ELR (cell line): ENCODE measurements at regions not wholly inside any gene's neighbourhood (a gene's known extent, or its start where the extent isn't known, plus 50 kb on each side); places are given as distances from the start of the nearest gene placed in this dataset.
"Not testable (repeated sequence)": the region's sequence is repeated elsewhere in the genome, so short reads cannot be mapped to it uniquely, and the experiment has no call there.

Experiments used
- DNase-seq: peaks from one replicate; pipeline ENCODE4 v3.0.0-alpha.2; 2015; ENCODE audit warnings: low read depth

DNA sequence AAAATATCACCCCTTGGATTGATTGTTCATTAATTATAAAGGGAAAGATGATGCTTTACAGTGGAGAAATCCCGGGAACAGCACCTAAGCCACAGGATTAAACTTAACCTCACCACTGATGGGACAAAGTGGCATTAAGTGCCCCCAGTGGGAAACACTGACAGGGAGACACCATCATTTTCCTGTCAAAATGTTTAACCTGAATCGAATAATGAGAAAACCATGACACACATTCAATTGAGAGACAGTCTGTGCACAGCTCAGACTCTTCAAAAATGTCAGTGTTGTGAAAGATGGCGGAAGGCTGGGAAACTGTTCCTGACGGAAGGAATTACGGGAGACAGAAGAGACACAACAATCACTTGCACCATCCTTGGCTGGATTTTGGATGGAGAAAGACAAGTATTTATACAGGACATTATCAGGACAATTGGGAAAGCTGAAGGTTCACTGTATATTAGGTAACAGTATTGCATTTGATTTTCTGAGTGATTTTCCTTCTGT lies 111.8 kb upstream of the ASB18 start:
- no peak for DNase-seq

DNA sequence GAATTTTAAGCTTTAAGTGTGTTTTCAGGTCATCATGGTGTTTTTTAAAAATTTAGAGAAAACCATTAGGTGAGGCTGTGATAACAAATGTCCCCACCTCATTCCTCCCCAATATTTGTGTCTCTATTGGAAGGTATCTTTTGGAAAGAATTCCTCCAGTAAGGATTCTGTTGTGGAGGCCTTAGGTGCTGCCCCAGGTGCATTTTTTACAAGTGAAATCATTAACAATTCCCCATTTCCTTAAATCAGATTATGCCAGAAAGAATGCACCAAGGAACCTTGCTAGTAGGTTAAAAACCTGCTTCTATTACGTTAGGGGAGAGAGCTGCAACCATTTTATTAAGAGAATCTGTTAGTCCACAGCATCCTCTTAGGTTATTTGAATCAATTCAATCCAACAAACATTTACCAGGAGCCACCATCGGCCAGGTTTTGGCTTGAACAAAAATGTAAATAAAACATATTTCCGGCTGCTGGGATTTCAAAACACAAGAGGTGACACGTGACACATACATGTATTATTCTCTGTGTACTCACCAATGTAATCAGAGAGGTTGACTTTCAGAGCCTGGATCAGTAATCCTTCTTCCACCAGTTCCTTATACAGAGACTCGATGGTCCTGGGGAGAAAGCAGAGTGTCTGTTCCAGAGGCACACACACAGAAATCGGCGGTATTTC lies 112.5 kb upstream of the ASB18 start:
- DNase-seq: no peak

DNA sequence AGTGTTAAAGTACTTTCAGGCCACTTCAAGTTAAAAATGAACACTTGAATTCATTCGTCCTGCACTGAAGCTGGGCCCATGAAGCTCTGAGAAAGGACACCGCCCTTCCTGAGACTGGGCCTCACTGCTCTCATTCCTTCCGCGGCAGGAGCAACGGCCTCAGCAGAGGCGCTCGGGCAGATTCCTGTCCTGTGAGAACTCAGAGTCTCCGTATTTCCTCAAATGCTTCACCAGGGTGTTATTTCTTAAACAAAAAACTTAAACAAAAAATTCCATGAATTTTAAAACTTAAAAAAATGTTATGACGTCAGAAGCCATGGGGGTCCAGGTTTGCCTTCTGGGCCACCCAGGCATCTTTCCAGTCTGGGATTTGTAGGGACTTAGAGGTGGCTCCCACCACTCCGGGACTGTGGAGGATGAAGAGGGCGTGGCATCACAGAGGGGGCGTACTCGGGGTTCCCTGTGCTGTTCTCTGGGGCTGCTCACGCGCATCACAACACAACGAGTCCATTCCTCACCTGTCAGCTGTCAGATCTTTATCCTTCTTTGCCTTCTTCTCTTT lies 115.9 kb upstream of the ASB18 start:
- no peak for DNase-seq

- not testable (repeated sequence) for DNase-seq
These were observed 117.0 kb upstream of the ASB18 start for GRCh38 chr2:236381253-236381652.

GRCh38 chr2:236389284-236390216 lies 125.3 kb upstream of the ASB18 start:
- DNase-seq: not testable (repeated sequence)

DNA sequence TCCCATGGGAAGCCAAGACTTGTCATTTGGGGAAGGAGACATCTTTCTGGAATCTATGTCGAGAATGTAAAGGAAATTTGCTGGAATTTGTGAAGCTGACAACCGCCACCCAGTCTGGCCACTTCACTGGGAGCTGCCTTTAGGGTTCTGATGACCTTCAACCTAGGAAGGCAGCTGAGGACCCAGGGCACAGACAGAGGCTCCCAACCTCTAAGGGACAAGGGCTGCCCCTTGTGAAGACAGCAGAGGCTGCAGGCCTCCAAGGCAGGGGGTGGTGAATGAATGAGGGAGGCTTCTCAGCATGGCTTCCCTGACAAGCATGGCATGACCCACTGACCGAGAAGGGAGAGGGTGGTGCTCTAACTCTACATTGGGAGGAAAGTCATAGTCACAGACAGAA lies 128.9 kb upstream of the ASB18 start:
- DNase-seq: no peak

GRCh38 chr2:236393581-236393980 lies 129.4 kb upstream of the ASB18 start:
- no peak for DNase-seq

DNA sequence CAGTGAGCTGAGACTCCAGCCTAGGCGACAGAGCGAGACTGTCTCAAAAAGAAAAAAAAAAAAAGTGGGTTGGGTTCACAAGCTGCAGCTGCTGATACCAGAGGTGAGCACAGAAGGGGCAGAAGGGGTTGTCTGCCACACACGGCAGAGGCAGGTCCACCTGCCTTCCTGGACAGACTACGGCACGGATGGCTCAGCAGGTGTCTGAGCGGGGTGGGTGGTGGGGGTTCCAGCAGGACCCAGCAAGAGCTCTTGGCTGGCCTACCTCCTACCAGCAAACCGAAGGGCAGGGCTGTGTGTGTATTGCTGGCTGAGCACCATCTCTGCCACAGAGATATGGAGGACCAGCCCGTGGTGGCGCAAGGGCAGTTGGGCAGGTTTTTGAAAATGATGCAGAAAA lies 130.4 kb upstream of the ASB18 start:
- no peak for DNase-seq

DNA sequence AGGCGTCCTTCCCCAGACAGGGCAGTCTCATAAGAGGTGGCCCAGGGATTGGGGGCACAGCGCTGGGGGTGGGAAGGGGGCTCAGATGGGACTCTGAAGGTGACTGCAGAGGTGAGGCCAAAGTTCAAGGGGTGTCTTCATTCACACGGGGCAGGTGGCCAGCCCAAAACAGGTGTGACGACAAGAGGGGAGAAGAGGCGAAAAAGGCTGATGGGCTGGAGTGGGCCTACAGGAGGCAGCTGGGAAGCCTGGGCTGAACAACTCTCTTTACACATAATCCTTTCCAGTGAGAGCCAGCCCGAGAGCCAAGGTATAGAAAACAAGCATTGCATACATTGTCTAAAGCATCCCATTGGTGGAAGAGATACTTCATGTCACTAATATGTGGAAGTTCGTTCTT lies 130.9 kb upstream of the ASB18 start:
- no peak for DNase-seq

- DNase-seq: no peak
These were observed 132.7 kb upstream of the ASB18 start for GRCh38 chr2:236396818-236397350.

- no peak for DNase-seq
These were observed 133.5 kb upstream of the ASB18 start for GRCh38 chr2:236397681-236398080.

GRCh38 chr2:236399409-236399808 lies 135.2 kb upstream of the ASB18 start:
- no peak for DNase-seq

- DNase-seq: no peak
These were observed 135.9 kb upstream of the ASB18 start for GRCh38 chr2:236400046-236400574.

DNA sequence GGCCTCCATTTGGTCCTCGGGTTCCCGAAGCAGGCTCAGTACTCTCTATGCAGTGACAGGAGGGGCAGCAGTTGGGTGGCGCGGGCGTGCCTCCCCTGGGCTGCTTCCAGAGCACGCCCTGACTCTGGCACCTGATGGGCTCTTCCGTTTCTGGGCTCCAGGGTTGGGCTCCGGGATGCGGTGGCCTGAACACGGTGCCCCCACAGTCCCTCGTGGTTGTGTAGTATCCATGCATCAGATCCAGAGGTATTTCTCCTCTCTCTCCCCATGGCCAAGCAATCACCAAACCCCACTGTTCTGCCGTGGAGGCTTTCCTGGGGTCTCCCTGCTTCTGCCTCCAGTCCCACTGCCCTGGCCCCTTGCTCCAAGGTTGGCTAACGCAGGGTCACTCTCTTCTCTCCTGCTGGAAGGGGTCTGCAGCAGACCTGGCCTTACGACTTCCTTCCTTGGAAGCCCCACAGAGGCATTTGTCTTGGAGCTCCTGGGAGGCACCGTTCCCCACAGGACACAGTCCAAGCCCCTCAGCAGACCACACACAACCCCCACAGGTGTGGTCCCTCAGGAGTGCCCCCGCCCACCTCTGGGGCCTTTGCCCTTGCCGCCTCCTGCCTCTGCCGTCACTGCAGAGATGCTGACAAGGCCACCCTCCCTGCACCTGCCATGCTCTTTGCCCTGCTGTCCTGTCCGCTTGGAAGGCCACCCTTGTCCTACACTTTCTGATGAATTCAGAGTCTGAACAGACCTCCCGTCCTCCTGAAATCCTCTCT lies 136.6 kb upstream of the ASB18 start:
- no peak for DNase-seq

- no peak for DNase-seq
These were observed 138.0 kb upstream of the ASB18 start for GRCh38 chr2:236402033-236402790.

GRCh38 chr2:236403125-236403524 lies 138.9 kb upstream of the ASB18 start:
- no peak for DNase-seq

DNA sequence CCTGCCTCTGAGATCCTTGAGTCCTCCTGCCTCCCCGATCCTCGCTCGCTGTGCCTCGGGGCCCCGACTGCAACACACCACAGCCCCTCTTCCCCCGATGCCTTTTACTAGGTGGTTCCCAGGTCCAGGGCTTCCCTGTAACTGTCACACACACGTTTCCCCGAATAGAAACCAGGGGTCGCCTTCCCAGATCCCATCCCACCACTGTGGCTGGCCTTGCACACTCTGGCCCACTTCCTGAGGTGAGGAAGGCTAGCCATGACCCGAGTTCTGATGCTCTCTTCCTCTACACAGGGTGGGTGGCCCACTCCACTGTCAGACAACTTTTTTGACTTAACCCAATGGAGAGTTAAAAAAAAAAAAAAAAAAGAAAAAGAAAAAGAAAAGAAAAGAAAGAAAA lies 139.6 kb upstream of the ASB18 start:
- no peak for DNase-seq

DNA sequence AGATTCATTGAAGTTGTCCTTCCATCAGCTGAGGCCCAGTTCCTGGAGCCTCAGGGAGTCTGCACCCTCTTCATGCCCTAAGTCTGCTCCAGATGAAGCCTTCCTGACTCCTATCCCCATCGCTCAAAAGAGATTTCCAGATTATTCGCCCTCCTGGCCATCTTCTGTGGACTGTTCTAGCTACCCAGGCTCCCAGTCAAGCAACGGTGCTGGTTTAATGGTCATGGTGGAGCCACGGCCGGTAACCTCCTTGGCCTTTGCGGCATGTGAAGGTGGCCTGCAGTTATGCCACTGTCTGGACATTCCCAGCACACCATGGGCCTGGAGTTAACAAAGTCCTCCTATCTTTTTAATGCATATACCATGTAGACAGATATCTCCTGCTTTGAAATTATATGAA lies 140.1 kb upstream of the ASB18 start:
- DNase-seq: no peak

- no peak for DNase-seq
These were observed 141.2 kb upstream of the ASB18 start for GRCh38 chr2:236405357-236405756.

DNA sequence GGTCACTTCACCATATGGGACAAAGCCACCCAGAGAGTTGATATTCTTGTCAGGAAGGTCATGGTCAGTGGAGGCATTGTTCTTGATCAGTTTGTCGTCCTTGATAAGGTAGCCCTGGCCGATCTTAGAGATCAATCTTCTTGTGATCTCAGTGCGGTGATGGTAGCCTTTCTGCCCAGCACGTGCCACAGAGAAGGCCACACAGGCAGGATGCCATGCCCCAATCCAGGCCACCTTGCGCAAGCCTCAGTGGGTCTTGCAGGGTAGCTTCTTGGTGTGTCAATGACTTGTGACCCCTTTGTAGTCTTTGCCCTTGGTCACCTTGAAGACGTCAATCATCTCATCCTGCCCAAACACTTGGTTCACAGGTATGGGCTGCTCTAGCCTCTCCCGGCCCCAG lies 143.9 kb upstream of the ASB18 start:
- no peak for DNase-seq

- DNase-seq: no peak
These were observed 144.6 kb upstream of the ASB18 start for GRCh38 chr2:236408786-236409185.
